GM21786 (cell line): ENCODE measurements at regions not wholly inside any gene's neighbourhood (a gene's known extent, or its start where the extent isn't known, plus 50 kb on each side); places are given as distances from the start of the nearest gene placed in this dataset.
"Not testable (repeated sequence)": the region's sequence is repeated elsewhere in the genome, so short reads cannot be mapped to it uniquely, and the experiment has no call there.

ENCODE experiments used
- ATAC-seq: cut with Tn5 transposase; IDR thresholded peaks from one replicate; pipeline ENCODE4 v1.9.1; 2021; ENCODE audit not compliant: unreplicated experiment

GRCh38 chr2:111355823-111356511 lies 235.3 kb downstream of the BCL2L11 start:
- not testable (repeated sequence) for ATAC-seq

GRCh38 chr2:111356512-111357031 lies 235.9 kb downstream of the BCL2L11 start:
- ATAC-seq, result not testable (repeated sequence)

- ATAC-seq, result not testable (repeated sequence)
Observed at GRCh38 chr2:111365986-111366640, 245.4 kb downstream of the BCL2L11 start.

- ATAC-seq, result not testable (repeated sequence)
Observed at GRCh38 chr2:111366641-111367029, 245.9 kb downstream of the BCL2L11 start.

- not testable (repeated sequence) for ATAC-seq
Observed at GRCh38 chr2:111367080-111367479, 246.4 kb downstream of the BCL2L11 start.

GRCh38 chr2:111367871-111368270 lies 247.2 kb downstream of the BCL2L11 start:
- not testable (repeated sequence) for ATAC-seq

- not testable (repeated sequence) for ATAC-seq
Observed at GRCh38 chr2:111368288-111368687, 247.6 kb downstream of the BCL2L11 start.

GRCh38 chr2:111373060-111373459 lies 252.3 kb downstream of the BCL2L11 start:
- ATAC-seq, result not testable (repeated sequence)

GRCh38 chr2:111373989-111374388 lies 253.3 kb downstream of the BCL2L11 start:
- not testable (repeated sequence) for ATAC-seq

GRCh38 chr2:111374734-111375133 lies 254.0 kb downstream of the BCL2L11 start:
- not testable (repeated sequence) for ATAC-seq

GRCh38 chr2:111375320-111375883 lies 254.7 kb downstream of the BCL2L11 start:
- ATAC-seq, result not testable (repeated sequence)

GRCh38 chr2:111376272-111376970 lies 255.7 kb downstream of the BCL2L11 start:
- not testable (repeated sequence) for ATAC-seq

GRCh38 chr2:111376971-111377352 lies 256.2 kb downstream of the BCL2L11 start:
- not testable (repeated sequence) for ATAC-seq

GRCh38 chr2:111377386-111377959 lies 256.8 kb downstream of the BCL2L11 start:
- ATAC-seq, result not testable (repeated sequence)

GRCh38 chr2:111378348-111378747 lies 257.6 kb downstream of the BCL2L11 start:
- not testable (repeated sequence) for ATAC-seq

- ATAC-seq, result not testable (repeated sequence)
Observed at GRCh38 chr2:111380733-111381439, 260.2 kb downstream of the BCL2L11 start.

- ATAC-seq, result not testable (repeated sequence)
Observed at GRCh38 chr2:111381530-111382306, 261.0 kb downstream of the BCL2L11 start.

- not testable (repeated sequence) for ATAC-seq
Observed at GRCh38 chr2:111382507-111382906, 261.8 kb downstream of the BCL2L11 start.

GRCh38 chr2:111383311-111383710 lies 262.6 kb downstream of the BCL2L11 start:
- not testable (repeated sequence) for ATAC-seq
